Inflammatory macrophage treated with lipopolysaccharide for 1 hour (primary cell): ENCODE measurements at regions not wholly inside any gene's neighbourhood (a gene's known extent, or its start where the extent isn't known, plus 50 kb on each side); places are given as distances from the start of the nearest gene placed in this dataset.
A peak's percentile ranks its signal among the peaks of the same experiment; 100 is the strongest.

ENCODE experiments used
- DNase-seq, 2 donors: peaks; one replicate each; pipeline ENCODE4 v3.0.0-alpha.2; 2020 to 2022

DNA sequence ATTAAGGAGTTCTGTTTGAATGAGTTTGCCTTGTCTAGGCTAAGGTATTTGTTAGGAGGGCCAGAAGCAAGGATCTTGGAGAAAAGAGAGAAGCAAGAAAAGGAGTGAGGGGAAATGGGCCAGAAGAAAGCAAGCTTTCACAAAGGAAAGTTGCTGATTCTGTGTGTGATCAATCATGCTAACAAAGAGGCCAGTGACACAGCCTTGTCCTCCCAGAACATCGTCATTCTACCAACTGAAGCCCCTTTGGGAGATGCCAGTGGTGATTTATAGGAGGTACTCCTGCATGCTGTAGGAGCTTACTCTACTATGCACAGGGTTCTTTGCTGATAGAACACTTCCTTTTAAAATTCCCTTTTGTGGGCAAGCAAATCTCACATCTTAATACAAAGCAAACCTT, 449.2 kb upstream of the SPRED2 start:
- no peak for DNase-seq

DNA sequence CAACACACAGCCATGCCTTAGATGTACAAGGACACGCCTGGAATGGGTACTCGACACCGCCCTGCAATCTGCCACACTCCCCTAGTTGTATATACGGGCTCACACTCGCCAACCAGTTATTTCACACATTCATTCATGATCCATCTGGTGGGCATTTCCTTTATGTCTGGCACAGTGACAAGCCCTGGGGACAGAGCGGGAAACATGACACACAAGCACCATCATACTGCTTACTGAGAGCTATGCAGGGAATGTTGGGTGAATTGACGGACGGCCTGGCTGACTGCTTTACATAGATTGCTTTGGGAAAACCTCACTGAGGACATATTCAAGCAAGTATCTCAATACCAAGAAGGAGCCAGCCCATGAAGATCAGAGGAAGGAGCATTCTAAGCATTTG, 448.0 kb upstream of the SPRED2 start:
- DNase-seq: no peak

DNA sequence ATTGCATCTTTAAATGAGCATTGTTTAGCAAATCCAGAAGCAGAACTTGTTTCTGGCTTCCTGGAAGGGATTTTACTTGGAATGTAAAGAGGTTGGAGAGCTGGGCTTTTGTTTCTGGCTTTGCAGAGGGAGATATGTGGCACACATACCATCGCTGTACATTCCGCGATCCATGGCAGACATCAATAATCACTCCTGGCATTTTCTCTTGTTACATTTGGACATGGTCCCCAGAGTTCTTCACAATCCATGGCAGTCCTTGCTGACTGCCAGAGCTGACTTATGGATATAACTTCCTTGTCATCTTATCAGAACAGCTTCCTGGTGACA, 445.6 kb upstream of the SPRED2 start:
- no peak for DNase-seq

DNA sequence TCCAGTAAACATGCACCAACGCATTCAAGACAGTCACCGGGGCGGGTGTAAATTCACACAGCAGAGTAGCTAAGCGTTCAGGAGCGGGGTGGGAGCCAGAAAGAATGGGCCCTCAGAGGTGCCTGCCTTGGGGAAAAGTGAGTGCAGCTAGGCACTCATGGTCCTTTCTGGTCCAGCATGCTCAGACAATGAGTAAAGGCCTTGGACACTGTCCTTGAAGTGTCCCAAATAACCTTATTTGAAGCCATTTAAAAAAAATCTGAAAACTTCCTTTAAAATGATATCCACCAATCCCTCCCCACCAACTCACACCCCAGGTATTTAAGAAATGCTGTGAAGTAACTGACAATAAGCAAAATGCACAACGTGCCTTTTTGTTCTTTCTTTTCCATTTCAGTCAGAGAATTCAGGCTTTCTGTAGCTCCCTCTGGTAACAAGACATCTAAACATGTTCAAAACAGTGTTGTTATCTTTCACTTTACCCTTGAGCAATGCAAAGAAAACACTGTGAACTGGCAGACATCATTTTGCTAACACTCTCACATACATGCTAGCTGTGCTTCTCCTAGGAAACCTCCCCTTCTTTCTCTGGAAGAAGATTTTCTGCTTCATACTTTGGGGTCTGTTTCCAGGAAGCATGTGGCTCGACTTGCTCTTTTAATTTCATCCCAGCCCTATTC, 445.1 kb upstream of the SPRED2 start:
- no peak for DNase-seq

DNA sequence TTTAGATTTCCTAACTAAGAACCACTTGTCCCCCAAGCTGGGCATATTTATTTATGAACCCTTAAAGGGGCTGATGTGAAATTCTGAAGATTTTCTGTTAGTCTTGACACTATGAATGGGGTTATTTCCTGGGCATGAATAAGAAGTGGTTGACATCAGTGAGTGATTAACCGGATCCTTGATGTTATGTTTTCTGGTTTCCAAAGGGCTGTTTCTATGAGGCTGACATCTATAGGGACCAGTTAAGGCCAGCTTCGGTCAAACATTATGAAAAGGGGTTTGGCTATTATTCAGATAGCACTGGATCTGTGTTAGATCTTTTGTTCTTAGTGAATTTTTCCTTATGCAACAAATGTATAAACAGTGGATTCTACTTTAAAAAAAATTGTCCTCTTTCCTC, 443.7 kb upstream of the SPRED2 start:
- DNase-seq: no peak

DNA sequence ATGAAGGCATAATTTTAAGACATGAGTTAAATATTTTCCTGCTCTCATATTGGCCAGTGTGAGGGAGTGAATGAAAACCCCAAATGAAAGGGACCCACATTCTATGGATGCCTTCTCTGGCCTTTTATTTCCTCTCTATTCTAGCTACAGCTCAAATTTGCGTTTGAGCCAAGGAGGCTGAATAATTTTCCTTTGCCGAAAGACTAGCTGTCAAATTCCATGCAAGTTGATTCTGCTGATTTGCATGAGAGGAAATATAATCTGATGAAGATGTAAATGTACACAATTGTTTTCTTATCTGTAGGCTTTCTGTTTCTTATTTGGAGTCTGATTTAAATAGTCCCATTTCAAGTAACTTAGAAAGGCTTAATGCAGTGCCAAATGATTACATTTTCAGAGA, 438.4 kb upstream of the SPRED2 start:
- DNase-seq: no peak

DNA sequence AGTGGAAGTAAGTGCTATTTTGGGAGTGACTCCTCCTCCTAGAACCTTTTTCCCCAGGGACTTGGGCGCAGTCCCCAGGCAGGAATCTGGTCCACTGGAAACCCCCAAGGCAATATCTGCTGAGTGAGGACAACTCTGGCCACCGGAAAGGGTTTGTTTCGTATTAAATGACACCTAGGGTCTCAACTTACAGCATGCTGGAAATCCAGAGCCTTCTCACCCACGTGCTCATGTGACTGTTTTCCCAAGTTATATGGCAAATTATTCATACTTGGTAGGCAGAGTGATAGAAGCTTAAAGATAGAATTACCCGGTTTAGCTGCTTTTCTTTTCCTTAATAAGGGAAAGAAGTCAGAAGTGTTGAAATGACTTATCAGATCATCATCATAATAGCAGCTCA, 436.9 kb upstream of the SPRED2 start:
- no peak for DNase-seq

DNA sequence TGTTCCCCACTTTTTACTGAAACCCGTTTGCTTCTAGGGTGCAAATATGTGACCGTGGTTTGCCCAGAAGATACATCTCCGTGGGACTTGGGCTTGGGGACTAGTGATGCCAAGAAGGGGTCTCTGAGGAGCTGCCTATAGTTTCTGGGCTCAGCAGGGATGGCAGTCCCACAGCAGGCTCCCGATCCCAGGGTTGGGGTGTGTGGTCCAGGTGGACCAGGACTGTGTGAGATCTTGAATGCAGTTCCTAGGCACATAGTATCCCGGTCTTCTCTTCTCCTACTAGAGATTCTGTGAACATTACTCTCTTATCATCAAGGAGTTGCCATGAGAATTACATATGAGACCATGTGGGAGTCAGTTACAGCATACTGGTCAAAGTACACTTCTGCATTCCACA, 435.8 kb upstream of the SPRED2 start:
- DNase-seq: no peak

DNA sequence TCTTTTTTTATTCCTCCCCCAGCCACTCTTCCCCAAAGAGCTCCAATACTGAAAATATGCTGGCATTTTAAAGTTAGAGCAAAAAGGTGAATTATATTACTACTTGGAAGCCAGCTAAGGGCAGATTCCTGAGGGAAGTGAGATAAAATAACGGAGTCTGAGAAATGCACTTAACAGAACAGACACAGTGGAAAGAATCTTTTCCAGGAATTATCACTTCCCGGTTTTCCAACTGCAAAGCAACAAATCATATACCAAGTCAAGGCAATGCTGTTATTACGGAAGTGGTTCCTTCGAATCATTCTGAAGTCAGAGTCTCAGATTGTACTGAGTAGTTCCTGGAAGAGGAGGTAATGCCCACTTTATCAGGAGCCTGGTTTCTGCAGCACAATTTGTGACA, 435.0 kb upstream of the SPRED2 start:
- DNase-seq: no peak

DNA sequence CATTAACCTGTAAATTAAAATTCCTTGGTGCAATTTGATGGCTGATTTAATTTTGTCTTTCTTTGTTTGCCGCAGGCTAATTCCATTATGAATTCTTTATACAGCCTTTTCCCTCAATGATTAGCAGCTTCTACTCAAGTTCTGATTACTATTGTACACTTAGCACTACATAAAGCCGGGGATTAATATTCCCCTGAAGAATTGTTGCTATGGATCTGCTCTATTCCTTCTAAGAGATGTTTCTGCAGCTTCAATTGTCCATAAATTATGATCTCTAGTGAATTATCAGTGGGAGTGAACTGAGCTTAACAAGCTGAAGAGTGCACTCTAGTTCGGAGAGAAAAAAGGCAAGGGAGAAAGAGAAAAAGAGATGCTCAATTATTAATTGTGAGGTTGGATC, 433.7 kb upstream of the SPRED2 start:
- no peak for DNase-seq

DNA sequence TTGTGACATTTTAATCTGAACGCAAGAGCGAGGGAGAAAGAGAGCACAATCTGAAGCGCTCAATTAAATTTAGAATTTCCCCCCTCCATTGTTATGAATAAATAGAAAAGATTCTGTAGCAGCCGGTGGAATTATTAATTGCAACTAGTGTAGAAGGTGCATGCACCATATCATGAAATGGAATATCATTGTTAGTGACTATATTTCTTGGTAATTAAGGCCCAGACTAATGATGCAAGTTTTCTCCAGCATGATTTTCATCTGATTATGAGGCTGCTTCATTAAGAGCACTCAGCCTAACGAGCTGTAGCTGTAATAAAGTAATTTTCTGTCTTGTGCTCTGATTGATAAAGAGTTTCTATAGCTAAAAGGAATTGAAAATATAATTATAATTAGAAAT, 432.2 kb upstream of the SPRED2 start:
- no peak for DNase-seq

DNA sequence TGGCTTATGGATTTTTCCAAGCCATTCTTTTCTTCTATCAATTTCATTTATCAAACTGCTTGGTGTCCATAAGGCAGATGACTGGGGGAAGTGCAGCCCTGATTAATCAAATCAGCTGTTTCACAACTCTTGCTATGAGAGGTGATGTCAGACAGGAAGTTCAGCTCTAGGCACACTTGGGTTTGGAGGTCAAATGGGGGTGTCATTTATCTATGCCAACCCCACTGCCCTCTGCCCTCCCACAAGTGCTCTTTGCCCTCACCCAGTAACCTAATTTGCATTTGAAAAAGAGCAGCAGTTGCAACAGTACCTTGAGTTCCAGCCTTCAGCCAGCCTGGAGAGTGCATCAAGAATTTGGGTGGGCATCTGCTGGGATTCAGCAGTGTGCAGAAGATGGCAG, 431.3 kb upstream of the SPRED2 start:
- peak in 1 of 2 donors; percentile 3 for DNase-seq

DNA sequence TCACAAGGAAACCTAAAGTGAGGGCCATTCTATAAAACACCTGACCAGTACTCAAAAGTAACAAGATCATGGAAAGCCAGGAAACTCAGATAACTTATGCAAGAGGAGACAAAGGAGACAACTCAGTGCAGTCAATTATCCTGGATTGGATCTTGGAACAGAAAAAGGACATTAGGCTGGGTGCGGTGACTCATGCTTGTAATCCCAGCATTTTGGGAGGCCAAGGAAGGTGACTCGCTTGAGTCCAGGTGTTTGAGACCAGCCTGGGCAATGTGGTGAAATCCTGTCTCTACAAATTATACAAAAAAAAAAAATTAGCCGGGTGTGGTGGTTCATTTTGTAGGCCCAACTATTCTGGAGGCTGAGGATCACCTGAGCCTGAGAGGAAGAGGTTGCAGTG, 424.5 kb upstream of the SPRED2 start:
- DNase-seq: no peak

DNA sequence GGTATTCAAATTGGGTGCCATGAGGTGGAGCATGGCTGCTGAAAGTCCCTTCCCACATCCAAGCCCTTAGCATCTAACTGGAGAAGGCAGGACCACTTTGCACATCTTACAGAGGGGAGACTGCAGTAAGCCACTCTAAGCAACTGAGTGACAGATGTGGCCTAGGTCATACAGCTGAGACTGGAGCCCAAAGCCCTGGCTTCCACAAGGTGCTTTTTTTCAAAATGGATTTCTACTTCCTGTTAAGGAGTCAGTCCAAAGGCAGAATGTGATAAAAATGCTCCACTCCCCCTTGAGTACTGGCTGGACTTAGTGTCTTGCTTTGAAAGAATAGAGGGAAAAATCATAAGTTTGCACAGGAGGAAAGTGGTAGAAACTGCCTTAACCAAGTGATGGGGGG, 424.0 kb upstream of the SPRED2 start:
- DNase-seq: no peak

DNA sequence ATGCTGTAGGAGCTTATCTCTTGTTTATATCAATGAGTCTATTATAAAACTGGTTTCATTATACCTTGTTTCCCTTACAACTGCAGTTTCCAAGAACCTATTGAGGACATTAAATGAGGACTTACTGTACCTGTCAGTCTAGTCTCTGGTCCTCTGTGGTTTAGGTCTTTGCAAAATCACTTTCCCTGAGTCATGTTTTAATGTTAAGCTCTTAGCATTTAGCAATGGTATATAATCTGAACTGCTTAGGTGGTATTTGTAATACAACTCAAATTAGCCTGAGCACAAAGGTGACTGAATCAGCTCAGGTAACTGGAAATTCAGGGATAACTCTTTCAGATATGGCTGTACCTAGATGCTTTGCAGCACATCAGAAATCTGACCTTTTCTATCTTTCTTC, 418.3 kb upstream of the SPRED2 start:
- no peak for DNase-seq

DNA sequence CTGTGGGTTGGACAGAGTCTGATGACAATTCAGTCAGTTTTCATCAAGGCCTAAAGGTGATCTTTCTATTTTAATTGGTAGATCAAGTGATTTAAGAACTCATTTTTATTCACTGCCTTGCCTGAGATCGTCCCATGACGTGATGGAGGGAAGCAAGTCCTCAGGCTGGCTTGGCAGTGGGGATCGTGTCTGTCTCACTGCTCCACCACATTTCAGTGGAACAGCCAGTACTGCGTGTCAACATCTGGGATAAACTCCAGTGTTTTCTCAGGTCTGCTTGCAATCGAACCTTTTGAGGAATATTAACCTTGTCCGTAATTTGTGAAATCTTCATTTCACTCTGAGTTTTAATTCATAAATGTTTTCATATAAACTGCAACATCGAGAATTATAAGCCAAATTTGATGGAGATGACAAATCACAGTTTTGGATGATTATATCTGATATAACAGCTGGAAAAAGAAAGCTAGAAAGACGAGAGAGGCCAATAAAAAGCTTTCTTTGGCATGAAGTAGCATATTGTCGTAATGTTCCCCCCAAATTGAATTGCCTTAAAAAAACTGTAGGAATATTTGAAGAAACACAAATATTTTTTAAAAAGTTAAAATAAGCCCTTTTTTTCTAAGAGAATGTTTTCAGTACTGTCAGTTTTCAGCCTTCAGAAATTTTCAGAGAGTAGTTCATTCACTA, 414.7 kb upstream of the SPRED2 start:
- DNase-seq: no peak

DNA sequence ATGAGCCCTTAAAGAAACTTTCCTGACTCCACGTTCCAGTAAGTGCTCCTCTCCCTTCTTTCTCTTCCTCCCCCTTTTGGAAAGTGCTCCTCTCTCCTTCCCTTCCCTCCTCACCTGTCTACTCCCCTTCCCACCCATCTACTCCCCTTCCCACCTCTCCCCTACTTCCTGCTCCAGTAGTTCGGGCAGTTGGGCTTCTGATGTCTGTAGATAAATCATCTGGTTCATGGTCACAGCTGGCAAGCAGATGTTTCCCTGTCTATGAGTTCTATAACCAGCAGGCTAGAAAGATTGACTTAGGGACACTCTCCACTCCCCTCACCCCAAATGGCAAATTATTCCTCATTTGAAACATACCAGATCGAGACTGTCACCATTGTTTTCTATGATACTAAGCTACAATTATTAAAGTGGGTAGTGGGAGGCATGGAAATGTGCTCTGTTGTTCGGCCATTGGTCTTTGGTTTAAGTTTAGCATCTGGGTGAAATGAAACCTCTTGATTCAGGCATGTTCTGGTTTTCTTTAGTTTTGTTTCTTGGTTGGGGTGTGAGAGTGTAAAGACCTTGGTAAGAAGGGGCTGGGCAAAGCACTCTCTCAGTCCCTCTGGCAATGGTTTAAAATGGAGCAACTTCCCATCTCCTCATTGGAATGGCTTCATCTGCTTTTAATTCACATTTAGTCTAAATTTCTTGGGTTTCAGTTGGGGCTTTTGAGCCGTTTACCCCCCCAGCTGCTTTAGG, 413.2 kb upstream of the SPRED2 start:
- no peak for DNase-seq

DNA sequence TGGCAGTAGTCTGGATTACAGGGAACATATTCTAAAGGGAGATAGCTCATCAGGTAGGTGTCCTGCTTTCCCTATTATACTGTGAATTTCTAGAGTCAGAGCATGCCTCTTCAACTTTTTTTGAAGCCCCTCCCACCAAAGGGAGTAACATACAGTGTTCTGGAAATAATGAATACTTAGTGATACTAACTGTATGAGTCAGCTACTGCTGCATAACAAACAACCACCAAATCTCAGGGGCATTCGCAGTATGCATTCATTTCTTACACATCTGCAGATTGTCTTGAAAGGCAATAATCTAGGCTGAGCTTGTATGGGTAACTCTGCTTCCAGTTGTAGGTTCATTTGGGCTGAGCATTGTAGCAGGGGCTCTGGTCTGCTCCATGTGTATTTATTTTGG, 409.7 kb upstream of the SPRED2 start:
- DNase-seq: no peak

DNA sequence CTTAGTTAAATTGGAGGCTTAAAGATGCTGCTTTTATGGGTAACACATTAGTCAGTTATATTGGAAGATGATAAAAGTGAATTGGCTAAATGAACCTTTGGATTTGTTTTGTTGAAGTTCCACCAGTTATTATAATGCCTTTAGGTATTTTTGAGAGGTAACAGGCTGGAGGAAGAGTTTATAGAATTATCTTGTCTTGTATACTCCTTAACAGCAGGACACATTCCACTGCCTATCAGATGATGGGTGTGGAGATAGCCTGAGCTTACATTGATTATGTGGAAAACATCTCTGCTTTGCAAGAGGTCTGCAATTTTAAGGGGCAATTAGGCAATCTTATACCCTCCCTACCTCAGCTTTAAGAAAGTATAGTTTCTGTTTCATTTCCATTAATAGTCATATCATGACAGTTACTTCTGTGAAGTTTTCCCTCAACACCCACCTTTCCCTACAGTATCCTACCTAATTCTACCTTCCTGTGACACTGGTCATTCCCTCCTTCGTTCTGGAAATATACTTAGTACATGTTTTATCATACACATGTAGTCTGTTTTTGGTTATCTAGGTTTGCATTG, 403.7 kb upstream of the SPRED2 start:
- DNase-seq: no peak

DNA sequence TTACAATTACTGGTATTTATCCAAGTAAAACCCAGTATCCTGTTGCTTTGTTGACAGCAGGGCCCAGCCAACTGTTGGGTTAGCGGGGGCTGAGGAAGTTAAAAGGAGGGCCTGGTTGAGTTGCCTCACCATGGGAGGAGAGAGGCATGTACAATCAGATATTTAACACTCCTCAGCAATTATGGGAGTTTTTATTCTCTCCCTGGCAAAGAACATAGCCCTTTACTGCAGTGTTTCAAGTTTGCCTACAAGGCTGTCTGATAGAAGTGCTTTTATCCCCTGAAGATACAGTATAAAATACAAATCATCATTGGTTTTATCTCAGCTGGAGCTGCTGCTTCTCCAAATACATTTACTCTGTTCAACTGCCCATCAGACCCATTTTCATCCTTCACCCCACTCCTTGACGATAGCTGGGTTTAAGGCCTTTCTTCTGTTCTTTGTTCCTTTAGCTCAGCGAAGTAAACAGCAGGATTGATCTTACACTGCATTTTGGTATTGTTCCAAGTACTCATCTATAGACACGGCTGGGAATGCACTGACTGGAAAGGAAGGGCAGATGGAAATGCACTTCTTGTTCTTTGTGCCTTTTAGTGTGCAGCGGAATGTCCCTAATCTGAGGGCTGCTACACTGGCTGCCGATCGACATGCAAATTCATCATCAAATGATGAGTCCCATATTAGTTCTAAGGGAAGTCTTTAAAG, 402.5 kb upstream of the SPRED2 start:
- no peak for DNase-seq

DNA sequence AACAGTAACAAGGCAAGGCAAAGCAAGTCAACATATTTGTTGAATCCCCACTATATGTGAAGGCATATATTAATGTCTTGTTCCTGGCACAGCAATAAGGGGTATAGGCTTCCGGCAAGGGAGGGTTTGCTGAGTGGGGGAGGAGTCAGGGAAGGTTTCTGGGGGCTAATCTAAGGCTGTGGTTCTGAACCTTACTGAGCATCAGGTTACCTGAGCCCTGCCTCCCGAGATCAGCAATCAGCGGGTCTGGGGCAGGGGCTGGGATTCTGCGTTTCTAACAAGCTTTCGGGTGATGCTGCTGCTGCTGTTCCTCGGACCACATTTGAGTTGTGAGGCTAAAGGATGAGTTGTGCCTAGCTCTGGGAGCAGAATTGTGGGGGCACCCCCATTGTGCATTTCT, 401.7 kb upstream of the SPRED2 start:
- no peak for DNase-seq

DNA sequence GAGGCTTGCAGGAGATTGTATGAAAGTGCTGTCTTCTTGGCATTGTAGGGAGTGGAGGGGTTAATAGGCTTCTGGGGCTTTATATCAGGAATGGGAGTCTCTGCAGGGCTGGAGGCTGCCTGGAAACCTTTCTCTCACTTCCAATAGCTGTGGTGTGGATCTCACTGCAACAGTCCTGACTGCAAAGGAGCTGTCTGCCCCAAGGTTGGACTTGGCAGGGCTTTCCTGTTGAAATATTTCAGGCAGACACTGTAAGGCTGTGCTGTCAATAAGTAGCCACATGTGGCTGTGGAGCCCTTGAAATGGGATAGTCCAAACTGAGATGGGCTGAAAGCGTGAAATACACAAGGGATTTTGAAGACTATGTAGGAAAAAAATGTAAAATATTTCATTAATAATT, 399.1 kb upstream of the SPRED2 start:
- no peak for DNase-seq

DNA sequence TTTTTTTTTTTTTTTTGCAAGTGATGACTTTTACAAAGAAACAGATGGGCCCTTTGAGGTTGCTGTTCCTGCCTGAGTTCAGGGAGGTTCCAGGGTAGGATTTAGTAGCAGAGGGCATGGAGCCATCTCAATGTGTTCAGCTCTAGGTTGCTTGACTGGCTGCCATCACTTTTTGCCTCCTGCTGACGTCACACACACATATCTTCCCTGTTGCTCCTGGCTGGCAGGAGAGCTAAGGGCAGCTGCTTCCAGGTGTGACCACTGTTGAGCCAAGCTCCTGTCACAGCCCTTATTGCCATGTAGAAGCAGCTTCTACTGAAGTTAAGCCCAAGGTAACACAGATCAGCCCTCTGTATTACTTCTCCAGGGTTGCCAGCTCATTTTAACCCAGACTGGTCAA, 394.2 kb upstream of the SPRED2 start:
- DNase-seq: no peak

DNA sequence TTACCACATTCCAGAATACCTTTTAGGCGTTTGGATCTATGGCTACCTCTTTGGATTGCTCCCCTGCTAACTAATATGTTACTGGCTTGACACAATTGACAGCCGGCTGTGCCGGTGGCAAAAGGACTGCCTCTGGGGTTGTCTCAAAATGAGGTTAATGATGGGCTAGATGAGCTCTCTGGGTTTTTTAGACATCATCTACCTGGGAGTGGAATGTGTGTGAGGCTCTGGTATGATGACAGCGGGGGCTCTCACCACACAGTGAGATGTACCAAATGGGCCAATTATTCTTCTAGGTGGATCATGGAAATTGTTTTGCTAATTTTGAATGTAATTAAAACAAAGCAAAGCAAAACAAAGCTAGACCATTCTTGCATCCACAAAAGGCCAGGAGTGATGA, 391.1 kb upstream of the SPRED2 start:
- DNase-seq: no peak
